PFSK-1 (cell line): ENCODE measurements at regions not wholly inside any gene's neighbourhood (a gene's known extent, or its start where the extent isn't known, plus 50 kb on each side); places are given as distances from the start of the nearest gene placed in this dataset.

Experiments used
- FOXP2 ChIP-seq: optimal IDR thresholded peaks from 2 replicates; pipeline ENCODE3; 2011; ENCODE audit warnings: borderline replicate concordance, control low read depth, inconsistent platforms; ENCODE audit not compliant: insufficient read depth; ENCODE audit errors: extremely low read length, extremely low read depth
- POLR2AphosphoS5 ChIP-seq: IDR thresholded peaks from 2 replicates; pipeline ENCODE4 v1.6.1; 2012; ENCODE audit warnings: low read depth, mild to moderate bottlenecking, control low read depth, low read length, moderate library complexity
- SIN3A ChIP-seq: IDR thresholded peaks from 2 replicates; pipeline ENCODE4 v1.6.1; 2012; ENCODE audit warnings: mild to moderate bottlenecking, low read length, moderate library complexity, borderline replicate concordance; ENCODE audit not compliant: insufficient read depth
- TAF1 ChIP-seq: IDR thresholded peaks from 2 replicates; pipeline ENCODE4 v1.6.1; 2012; ENCODE audit warnings: low read length, control low read depth, borderline replicate concordance; ENCODE audit not compliant: insufficient read depth
- TF ChIP-seq, protein P1 (sequence below), 2 experiments: IDR thresholded peaks; 2 replicates each; pipeline versions ENCODE4 v1.6.1 to v1.8.0; 2011 to 2012; ENCODE audit warnings: low read depth in 2 of 2, low read length in 2 of 2, control low read depth in 1 of 2, inconsistent platforms in 1 of 2, mild to moderate bottlenecking in 1 of 2, moderate library complexity in 1 of 2; ENCODE audit not compliant: insufficient read depth in 1 of 2

GRCh38 chr17:34125010-34125409 is 130.1 kb upstream of the CCL2 start:
- no peak for TF ChIP-seq SIN3A
- TF ChIP-seq, protein P1, sequence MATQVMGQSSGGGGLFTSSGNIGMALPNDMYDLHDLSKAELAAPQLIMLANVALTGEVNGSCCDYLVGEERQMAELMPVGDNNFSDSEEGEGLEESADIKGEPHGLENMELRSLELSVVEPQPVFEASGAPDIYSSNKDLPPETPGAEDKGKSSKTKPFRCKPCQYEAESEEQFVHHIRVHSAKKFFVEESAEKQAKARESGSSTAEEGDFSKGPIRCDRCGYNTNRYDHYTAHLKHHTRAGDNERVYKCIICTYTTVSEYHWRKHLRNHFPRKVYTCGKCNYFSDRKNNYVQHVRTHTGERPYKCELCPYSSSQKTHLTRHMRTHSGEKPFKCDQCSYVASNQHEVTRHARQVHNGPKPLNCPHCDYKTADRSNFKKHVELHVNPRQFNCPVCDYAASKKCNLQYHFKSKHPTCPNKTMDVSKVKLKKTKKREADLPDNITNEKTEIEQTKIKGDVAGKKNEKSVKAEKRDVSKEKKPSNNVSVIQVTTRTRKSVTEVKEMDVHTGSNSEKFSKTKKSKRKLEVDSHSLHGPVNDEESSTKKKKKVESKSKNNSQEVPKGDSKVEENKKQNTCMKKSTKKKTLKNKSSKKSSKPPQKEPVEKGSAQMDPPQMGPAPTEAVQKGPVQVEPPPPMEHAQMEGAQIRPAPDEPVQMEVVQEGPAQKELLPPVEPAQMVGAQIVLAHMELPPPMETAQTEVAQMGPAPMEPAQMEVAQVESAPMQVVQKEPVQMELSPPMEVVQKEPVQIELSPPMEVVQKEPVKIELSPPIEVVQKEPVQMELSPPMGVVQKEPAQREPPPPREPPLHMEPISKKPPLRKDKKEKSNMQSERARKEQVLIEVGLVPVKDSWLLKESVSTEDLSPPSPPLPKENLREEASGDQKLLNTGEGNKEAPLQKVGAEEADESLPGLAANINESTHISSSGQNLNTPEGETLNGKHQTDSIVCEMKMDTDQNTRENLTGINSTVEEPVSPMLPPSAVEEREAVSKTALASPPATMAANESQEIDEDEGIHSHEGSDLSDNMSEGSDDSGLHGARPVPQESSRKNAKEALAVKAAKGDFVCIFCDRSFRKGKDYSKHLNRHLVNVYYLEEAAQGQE (IDR thresholded peaks at IDR 0.05; ENCODE audit: insufficient read depth in 1 of 2, low read depth in 2 of 2, low read length in 2 of 2) = no peak
- no peak for TF ChIP-seq FOXP2
- no peak for TF ChIP-seq POLR2AphosphoS5
- TF ChIP-seq TAF1 = no peak

DNA sequence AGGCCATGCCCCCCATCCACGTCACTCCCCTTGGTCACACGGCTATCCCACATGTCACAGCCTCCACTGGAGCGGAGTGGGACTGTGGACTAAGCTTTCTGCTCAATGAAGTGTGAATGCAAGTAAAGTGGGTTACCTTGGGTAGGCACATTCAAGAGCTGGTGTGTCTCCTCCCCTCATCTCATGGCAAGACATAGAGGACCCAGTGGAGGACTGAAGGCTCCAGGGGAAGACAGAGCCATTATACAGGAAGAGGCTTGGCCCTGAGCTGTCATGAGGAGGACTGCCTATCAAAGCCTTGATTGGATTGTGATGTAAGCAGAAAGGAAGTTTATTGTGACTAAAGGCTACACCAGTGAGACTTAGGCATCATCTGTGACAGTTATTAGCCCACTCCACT is 129.2 kb upstream of the CCL2 start:
- TF ChIP-seq FOXP2 (no peak), SIN3A (no peak), TAF1 (no peak), POLR2AphosphoS5 (no peak)
- TF ChIP-seq, protein P1 (IDR thresholded peaks at IDR 0.05; ENCODE audit: insufficient read depth in 1 of 2, low read depth in 2 of 2, low read length in 2 of 2) = no peak

DNA sequence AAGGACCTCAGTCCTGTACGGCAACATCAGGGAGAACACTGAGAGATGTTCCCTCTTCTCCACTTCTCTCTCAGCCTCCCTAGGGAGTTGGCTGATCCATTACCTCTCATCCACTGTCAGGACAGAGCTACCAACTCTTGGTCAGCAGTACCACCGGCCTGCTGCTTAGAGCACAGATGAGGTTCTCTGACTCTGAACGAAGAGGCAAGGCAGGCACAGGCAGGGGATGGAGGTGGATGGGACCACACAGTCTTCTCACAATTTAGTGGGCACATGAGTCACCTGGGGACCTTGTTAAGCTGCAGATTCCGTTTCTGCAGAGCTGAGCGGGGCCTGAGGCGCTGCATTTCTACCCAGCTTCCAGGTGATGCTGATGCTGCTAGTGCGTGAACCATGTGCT is 128.6 kb upstream of the CCL2 start:
- TF ChIP-seq POLR2AphosphoS5 (no peak), TAF1 (no peak), FOXP2 (no peak), SIN3A (no peak)
- TF ChIP-seq, protein P1 (IDR thresholded peaks at IDR 0.05; ENCODE audit: insufficient read depth in 1 of 2, low read depth in 2 of 2, low read length in 2 of 2) = no peak

DNA sequence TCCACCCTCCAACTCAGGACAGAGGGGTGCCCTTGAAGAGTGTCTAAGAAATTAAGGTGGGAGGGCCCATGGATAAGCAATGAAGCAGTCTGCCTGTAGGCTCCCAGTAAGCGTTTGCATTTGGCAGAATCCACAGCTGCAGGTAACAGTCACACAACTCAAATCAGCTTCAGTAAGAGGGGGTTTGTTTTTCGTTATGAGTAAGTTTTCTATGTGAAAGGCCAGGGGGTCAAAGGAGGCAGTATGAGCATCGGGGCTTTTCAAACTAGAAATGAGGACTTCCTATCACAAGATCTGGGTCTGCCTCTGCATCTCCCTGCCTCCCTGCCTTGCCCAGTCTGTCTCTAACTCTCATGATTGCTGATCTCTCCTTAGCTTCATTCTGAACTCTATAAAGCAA is 128.1 kb upstream of the CCL2 start:
- TF ChIP-seq FOXP2 (no peak), SIN3A (no peak), POLR2AphosphoS5 (no peak), TAF1 (no peak)
- TF ChIP-seq, protein P1 (IDR thresholded peaks at IDR 0.05; ENCODE audit: insufficient read depth in 1 of 2, low read depth in 2 of 2, low read length in 2 of 2) = no peak

DNA sequence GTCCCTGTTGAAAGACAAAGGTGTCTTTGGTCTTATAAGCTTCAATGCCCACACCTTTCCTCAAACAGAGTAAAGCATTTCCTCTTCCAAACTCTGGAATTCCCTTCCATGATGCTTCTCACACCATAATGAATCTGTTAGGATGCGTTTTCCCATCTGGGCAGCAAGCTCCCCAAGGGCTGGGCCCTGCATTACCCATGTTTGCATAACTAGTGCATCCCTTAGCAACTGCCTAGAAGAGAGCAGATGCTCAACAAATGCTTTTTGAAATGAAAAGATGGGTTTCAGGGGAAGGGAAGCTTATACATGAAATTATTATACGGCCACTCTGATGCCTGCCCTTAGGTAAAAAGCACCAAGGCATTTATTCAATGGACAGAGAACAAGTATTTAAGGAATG is 124.5 kb upstream of the CCL2 start:
- TF ChIP-seq TAF1 = no peak
- TF ChIP-seq SIN3A = no peak
- TF ChIP-seq, protein P1 (IDR thresholded peaks at IDR 0.05; ENCODE audit: insufficient read depth in 1 of 2, low read depth in 2 of 2, low read length in 2 of 2) = no peak
- TF ChIP-seq FOXP2 = no peak
- no peak for TF ChIP-seq POLR2AphosphoS5
